Hematopoietic multipotent progenitor cell treated with erythropoietin and hydrocortisone succinate and interleukin-3 and kit ligand, for 4 days (in vitro differentiated cells): ENCODE measurements at regions not wholly inside any gene's neighbourhood (a gene's known extent, or its start where the extent isn't known, plus 50 kb on each side); places are given as distances from the start of the nearest gene placed in this dataset.
"Not testable (repeated sequence)": the region's sequence is repeated elsewhere in the genome, so short reads cannot be mapped to it uniquely, and the experiment has no call there.

Experiments
- DNase-seq: peaks from one replicate; pipeline ENCODE4 v3.0.0-alpha.2; 2015

DNA sequence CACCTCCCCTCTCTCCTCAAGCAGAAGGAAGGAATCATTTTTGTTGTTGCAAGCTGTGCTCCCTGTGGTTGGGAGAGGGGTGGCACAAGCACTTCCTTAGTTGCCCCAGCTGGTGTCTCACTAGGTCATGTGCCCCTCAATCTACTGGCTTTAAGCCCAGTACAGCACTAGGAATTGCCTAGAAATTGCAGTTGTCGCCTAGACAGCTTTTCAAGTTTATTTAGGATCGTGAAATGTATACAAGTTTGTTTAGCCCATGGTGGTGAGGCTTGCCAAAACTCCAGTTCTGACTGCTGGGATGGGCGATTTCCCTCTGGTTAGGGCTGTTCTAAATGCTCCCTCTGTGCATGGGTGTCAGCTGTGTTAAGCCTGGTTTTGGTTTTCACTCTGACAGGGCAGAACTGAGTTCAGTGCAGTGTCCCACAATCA is 126.8 kb upstream of the ZNF644 start:
- DNase-seq: peak; percentile 76

DNA sequence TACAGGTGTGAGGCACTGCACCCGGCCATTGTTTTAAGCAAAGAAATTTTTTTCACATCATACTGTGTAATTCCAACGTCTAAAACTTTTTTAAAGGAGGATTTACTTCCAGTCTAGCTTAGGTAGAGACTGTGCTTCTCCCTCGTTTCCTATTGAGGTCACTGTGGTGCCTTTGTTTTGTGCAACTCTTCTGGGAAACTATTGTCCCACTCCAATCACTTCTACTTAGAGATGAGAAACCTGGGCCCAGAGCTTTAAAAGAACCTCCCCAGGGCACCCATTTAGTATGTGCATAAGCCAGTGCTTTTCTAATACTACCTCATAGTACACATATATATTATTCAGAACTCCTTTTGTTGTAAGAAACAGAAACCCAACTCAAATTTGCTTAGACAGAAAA is 120.0 kb upstream of the ZNF644 start:
- no peak for DNase-seq

DNA sequence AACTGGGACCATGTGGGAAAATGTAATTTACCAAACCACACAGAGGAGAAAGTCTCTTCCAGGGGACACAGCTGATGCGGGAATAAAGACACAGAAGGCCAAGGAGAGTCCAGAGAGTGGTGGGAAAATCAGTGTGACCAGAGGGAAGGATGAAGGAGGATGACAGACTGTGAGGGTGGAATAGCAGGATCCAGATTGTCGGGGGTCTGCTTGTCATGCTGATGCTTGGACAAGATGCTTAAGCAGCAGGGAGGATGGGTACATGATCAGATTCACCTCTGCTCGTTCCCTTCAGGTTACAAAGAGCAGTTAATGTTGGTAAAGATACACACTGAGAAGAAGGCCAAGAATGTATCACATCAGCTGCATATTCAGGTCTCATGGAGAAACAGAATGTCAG is 117.1 kb upstream of the ZNF644 start:
- DNase-seq: no peak

DNA sequence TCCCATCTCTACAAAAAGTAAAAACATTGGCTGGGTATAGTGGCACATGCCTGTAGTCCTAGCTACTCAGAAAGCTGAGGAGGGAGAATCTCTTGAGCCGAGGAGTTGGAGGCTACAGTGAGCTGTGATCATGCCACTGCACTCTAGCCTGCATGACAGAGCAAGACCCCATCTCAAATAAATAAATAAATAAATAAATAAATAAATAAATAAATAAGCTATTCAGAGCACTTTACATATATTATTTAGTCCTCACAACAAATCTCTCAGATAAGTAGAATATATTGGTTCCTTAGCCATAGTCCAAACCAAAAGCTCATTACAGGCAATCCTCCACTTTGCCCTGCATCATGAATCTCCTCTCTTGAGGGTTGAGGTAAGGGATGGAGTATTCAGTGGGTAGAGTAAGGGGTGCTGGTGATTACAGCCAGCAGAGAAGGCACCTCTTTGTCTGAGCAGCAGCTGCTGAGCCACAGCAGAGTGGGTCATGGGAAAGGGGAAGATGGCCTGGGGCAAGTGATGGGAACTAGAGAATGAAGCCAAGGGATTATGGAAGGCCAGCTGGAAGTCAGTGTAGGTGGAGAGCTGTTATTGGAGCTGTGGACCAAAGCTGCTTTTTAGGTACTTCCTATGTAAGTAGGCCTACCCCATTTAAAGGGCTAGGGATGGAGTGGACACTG is 115.5 kb upstream of the ZNF644 start:
- DNase-seq: no peak

DNA sequence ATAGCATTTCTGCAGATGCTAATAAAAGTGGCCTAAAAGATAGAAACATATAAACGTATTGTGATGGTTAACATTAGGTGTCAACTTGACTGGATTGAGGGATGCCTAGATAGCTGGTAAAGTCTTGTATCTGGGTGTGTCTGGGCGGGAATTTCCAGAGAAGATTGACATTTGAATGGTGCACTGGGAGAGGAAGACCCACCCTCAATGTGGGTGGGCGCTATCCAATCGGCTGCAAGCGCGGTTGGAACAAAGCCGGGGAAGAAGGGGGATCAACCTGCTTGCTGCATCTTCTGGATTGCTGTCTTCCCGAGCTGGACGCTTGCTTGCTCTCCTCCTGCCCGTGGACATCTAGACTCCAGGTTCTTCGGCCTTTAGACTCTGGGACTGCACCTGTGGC is 114.0 kb upstream of the ZNF644 start:
- DNase-seq: no peak

DNA sequence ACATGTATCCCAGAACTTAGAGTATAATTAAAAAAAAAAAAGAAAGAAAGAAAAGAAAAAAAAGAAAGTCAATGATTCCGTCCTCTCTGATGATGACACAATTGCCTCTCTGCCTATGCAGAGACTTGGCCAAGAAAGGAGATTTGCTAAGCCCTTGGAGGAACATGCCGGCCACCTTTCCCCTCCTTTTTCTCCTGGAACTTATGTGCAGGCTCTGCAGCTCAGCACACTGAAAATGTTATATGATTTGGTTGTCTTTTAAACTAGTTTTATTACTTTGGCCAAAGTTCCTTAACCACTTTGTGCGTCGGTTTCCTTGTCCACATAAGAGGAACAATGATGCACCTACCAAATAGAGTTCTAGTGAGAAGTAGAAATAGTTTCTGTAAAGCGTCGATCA is 111.4 kb upstream of the ZNF644 start:
- no peak for DNase-seq

DNA sequence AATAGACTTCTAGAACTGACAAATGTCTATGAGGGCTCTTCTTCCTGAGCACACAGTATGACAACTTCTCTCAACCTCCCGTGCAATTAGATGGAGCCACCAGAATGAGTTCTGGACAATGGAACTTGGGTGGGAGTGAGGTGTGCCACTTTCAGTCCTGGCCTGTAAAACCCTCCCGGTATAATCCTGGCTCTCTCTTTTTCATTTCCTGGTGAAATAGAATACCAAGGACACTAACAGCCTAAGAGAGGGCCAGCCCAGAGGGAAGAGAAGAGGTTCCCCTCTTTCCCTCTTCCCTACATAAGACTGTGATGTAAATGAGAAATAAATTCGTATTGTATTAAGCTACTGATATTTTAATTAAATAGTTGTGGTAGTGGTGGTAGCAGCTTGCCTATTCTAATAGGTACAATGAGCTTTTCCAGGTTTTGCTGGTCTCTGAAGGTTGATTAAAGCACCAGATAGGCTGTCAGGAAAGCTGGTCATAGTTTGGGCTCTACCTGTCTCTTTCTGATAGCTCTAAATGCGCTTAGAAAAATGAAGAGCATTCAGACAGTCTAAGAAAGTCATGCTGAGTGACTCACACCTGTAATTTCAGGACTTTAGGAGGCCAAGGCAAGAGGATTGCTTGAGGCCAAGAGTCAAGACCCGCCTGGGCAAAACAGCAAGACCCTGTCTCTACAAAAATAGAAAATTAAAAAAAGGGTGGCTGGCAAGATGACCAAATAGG is 108.6 kb upstream of the ZNF644 start:
- no peak for DNase-seq

DNA sequence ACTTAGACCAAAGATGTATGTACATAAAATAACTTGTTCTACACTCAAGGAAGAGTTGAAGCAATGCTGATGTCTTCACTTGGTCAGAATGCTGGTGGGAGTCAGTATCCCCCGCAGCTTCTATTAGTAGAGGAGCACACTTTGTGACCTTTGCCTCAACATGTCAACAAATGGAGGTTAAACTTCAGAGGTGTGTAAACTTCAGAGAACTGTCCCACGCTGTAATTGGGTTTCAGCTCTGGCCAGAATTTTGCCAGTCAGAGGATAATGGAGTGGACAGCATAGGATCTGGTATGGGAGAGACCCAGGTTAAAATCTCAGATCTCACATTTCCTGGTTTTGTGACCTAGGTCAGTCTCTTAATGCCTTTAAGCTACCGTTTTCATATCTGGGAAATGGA is 107.6 kb upstream of the ZNF644 start:
- no peak for DNase-seq

DNA sequence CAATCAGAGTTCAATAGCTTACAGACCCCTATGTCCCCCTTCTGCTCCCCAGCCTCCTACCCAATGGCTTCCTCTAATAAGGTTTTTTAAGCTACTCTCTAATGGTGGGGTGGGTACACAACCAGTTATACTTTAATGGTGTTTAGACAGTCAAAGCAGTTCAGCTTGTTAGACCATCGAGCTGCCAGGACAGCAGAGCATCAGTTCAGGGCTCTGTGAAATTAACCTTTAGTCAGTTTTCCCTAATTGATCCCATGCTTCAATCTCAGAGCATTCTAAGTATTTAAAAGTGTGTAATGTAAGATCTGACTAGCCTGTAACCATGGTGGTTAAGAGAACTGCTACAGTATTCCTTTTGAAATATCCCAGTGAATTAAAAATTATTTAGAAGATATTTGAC is 107.2 kb upstream of the ZNF644 start:
- no peak for DNase-seq

DNA sequence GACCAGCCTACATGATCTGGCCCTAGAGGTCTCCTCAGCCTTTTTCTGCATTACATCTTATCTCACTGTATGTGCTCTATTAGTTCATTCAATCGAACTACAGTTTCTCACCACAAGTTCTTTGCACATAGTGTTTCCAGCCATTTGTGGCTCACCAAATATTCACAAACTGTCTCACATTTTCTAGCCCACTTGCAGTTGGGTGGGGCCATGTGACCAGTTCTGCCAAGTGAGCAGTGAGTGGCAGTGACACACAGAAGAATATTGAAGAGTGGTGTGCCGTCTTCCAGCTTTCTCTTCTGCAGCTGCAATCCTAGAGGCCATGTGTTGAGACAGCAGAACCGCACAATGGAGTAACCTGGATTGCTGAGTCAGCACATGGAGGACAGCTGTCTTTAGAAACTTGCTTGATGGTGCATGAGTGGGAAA is 103.2 kb upstream of the ZNF644 start:
- peak; percentile 4 for DNase-seq

DNA sequence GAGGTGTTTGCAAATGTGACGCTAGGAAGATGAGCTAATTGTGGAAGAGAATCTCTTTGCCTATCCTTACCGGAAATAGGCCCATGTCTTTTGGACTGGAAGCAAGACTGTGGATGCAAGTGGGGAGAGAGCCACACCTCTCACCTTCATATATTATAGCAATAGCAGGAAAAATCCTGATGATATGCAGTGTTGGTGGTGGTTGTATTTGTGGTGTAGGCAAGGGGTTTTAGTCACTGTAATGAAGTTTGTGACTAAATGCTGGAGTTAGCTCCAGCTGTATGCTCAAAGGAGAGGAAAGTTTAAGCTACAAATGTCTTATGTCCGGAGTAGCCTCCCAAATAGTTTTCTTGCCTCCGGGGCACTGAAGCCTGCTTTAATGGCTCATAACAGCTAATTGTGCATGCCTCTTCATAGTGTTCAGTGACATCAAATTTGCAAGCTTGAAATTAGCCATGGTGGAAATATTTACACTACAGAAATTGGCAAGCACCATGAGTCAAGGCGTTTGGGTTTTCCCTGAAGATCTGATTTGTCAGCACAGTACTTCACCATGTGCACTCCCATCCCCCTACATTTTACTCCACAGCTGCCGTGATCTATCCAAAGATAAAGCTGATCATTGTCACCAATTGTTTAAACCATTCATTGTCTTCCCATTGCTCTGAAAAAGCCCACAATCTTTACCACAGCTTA is 102.6 kb upstream of the ZNF644 start:
- no peak for DNase-seq

DNA sequence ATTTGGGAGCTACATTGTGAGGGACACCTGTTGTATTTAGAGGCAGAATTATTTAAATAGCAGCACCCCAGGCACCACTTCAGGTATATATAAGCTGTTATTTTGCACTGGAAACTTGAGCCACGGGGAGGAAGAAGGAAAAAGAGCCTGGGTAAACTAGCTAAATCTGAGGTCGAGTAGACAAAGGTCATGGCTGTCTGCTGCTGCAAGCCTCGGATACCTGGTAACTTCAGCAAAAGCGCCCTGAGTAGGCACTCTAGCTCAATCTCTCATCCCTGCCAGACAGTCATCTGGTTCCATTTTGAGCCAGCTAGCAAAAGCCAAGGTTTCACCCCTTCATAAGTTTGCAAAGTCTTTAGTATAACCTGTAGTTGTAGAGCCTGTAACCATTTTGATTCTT is 101.9 kb upstream of the ZNF644 start:
- no peak for DNase-seq

DNA sequence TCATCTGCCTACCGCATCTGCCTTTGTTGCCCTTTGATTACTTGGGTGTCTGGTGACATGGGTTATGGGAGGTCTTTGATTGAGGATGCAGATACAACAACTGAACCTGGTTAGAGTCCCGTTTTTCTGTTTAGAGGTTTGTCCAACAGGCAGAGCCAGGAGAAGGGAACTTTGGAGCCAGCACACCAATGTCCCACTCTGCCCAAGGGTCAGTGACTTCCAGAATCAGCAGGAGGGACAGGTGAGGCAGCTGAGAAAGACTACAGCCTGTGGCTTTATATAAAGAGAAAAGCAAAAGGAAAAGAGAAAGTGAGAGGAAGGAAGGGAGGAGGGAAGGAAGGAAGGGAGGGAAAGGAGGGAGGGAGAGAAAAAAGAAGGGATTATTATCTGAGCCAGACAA is 101.5 kb upstream of the ZNF644 start:
- DNase-seq: no peak

DNA sequence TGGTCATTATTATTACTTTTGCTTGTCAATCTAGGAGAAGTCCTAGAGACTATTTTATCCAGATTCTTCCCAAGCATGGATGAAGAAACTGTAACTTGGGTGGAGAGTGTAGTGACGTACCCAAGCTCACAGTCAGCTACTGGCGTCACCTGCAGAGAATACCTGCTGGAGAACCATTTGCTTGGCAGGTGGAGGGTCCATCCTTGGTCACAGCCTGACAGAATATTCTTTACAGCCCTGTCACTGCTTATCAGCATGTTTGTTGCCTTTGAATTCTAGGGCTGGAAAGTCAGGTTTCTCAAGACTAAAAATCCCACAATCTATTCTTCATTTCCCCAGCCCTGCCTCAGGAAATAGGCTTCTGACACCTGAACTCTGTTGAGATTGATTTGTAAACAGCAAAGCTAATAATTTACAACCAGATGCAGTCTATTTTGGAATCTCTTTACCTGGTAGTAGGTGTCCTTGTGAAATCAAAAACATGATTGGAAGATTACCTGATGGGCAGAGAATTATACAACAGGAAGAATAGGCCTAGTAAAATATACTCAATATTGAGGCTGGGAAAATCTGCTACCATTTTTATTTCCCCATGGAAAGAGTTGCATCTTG is 100.4 kb upstream of the ZNF644 start:
- no peak for DNase-seq

DNA sequence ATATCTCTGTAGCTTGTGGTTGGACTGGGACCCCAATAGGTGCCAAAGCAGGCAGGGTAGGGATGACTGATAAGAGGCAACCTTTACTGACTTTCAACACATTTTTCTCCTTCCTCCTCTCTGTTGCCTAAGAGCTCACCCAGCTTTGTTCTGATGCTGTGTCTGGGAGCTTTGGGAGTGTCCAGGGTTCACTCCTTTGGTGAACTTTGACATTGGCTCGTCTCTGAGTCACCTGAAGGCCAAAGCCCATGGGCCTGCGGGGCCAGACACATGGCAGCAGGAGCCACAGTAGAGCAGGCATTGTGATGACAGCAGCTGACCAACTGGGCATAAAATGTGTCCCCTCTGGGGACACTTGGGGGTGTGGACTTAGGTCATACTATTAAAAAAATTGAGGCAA is 99.5 kb upstream of the ZNF644 start:
- no peak for DNase-seq

DNA sequence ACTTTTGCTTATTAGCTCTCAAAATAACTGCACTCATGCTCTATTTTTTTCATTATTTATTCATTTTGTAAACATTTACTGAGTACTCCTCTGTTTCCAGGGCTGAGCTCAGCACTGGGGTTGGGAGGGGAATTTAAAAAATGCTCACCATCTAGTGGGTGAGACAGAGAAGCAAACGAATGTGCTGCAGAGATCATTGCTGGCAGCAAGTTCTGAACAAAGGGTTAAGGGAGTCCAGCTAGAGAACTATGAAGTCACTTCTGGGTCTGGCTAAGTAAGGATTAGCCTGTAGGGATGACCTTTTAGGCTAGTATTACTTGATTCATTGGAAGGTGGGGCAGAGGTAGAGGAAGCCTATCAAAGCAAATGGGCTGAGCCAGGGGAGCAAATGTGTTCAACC is 99.1 kb upstream of the ZNF644 start:
- no peak for DNase-seq

DNA sequence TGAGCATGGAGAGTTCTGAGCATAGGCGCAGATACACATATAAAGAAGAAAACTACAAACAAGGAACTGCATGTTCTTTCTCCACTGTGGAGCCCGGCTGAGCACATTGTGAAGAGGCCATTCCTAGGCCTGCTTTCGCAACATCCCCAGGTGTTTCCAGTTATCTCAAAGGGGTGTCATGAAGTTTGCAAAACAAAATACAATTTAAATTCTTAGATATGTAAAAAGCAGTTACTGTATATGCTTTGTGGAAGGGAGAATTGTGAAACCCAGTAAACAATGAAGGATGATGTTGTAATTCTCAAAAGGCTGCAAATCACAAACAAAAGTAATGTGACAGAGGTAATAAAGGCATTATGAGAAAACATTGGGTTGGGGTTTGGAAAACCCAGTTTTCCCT is 98.6 kb upstream of the ZNF644 start:
- DNase-seq: peak; percentile 18

DNA sequence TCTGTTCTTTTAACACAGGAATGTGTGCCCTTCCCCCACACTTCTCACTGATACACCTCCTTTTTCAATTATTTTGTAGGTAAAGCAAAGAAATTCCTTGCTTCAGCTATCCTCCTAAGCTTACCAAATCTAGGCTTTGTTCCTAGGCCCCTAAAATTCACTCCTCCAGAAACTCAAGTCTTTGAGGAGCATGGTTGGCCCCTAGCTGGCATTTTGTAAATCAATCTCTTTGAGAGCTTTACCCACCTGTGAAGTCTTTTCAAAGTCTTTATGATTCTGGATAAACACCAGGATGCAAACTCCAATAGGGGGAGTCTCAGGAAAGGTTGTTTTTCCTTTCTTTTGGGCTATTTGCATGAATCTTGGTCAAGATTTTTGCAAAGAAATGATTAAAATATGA is 82.9 kb upstream of the ZNF644 start:
- no peak for DNase-seq

DNA sequence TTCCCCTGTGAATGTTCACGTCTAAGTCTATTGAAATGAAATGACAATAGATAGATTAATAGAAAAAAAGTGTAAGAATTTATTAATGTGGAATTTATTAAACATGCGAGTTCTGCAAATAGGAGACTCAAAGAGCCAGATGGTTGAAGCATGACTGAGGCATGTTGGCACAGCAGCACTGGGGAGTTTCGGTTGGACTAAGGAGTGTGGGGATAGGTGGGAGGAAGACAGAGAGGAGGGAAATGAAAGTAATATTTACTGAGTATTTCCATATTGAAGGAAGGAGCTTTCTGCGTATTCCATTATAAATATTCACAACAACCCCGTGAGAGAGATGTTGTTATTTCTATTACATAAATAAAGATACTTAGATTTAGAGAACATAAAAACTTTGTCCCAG is 79.5 kb upstream of the ZNF644 start:
- DNase-seq: no peak

DNA sequence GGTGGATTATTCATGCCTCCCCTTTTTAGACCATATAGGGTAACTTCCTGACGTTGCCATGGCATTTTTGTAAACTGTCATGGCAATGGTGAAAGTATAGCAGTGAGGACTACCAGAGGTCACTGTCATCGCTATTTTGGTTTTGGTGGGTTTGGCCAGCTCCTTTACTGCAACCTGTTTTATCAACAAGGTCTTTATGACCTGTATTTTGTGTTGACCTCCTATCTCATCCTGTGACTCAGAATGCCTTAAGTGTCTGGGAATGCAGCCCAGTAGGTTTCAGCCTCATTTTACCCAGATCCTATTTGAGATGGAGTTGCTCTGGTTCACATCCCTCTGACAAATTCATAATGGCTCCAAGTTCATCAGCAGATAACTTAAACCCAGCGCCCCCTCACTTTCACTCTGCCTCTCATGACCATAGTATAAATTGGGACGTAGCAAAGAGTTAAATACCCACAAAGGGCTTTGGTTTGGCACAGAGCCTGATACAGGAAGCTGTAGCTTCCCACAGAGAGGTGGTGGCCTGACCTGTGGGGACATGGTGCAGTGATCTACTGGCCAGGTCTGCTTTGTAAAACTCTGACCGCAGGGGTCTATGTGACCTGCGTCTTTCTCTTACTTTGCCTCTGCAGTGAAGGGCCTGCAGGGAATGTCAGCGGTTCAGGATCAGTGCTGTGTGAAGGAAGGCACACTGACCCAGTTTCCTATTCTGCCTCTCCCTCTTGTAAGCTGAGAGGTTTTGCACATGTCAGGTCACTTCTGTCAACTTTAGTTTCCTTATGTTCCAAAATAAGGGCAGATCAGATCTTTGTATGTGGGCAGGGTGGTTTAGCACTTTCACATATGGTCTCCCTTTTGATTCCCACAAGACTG is 78.1 kb upstream of the ZNF644 start:
- peak; percentile 45 for DNase-seq

DNA sequence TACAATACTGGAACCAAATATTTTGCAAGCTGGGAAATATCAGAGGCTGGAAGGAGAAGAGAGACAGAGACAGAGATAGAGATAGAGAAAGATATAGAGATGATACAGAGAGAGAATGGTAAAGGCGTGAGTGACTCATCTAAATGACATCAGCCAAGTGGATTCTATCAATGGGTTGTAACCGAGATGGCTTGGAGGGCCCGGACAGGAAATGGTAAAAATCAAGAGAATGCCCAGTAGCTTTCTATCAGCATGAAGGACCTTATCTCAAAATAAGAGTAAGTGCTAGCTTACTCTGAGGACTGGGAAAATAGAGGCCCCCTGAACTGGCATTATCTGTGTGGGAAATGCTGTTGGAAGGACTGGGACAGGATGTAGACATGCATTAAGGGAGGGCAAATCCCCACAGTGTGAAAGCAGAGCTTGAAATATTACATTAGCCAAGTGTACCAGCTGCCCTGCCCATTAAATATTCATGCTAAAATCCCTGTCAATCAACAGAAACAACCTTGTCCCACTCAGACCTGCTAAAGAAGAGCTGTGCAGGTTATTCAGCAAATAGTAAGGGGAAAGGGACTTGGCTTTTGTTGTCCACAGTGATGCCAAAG is 76.6 kb upstream of the ZNF644 start:
- no peak for DNase-seq

DNA sequence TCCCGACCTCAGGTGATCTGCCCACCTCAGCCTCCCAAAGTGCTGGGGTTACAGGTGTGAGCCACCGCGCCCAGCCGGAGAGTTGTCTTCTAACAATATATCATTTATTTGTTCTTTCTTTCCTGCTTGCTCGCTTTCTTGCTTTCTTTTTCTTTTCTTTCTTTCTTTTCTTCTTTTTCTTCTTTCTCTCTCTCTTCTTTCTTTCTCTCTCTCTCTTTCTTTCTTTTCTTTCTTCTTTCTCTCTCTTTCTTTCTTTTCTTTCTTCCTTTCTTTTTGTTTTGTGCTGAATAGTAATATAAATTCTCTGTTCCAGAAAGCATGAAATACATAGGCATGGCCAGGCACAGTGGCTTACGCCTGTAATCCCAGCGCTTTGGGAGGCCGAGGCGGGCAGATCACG is 73.5 kb upstream of the ZNF644 start:
- DNase-seq: not testable (repeated sequence)
